GM23338 (cell line): ENCODE measurements at regions not wholly inside any gene's neighbourhood (a gene's known extent, or its start where the extent isn't known, plus 50 kb on each side); places are given as distances from the start of the nearest gene placed in this dataset.

Source experiments
- ATAC-seq: fragments of 200-7000 bp; cut with Tn5 transposase; 3 replicates; pipeline ENCODE4 v1.9.1; 2020
- DNase-seq: peaks from one replicate; pipeline ENCODE4 v3.0.0-alpha.2; 2015; ENCODE audit warnings: low spot score
- H2AFZ ChIP-seq: fragments of 200-600 bp; sonication (generic); 2 replicates; pipeline ENCODE4 v1.8.0; 2016; ENCODE audit warnings: antibody characterized with exemption, mild to moderate bottlenecking, moderate library complexity
- H3F3A ChIP-seq: fragments of 200-600 bp; sonication (generic); replicated peaks from 2 replicates; pipeline ENCODE4 v1.8.0; 2017; ENCODE audit warnings: antibody characterized with exemption, mixed run types, low read depth
- H3K27ac ChIP-seq: fragments of 200-600 bp; sonication (generic); 2 replicates; pipeline ENCODE4 v1.6.1; 2016; ENCODE audit warnings: low read depth
- H3K27me3 ChIP-seq: fragments of 200-600 bp; sonication (generic); 2 replicates; pipeline ENCODE4 v1.8.0; 2016; ENCODE audit warnings: mild to moderate bottlenecking, mixed run types, moderate library complexity; ENCODE audit not compliant: insufficient read depth
- H3K36me3 ChIP-seq: fragments of 200-600 bp; sonication (generic); 2 replicates; pipeline ENCODE4 v1.8.0; 2016; ENCODE audit warnings: mild to moderate bottlenecking; ENCODE audit not compliant: insufficient read depth
- H3K4me1 ChIP-seq: fragments of 200-600 bp; sonication (generic); 2 replicates; pipeline ENCODE4 v1.8.0; 2016; ENCODE audit warnings: mild to moderate bottlenecking, moderate library complexity; ENCODE audit not compliant: insufficient read depth
- H3K4me2 ChIP-seq: fragments of 200-600 bp; sonication (generic); 2 replicates; pipeline ENCODE4 v1.7.1; 2017; ENCODE audit warnings: mixed run types
- H3K4me3 ChIP-seq: fragments of 200-600 bp; sonication (generic); 2 replicates; pipeline ENCODE4 v1.6.1; 2016; ENCODE audit warnings: mixed run types
- H3K79me2 ChIP-seq: fragments of 200-600 bp; sonication (generic); replicated peaks from 2 replicates; pipeline ENCODE4 v1.8.0; 2017; ENCODE audit warnings: mild to moderate bottlenecking; ENCODE audit not compliant: insufficient read depth
- H3K9me2 ChIP-seq: fragments of 200-600 bp; sonication (generic); 2 replicates; pipeline ENCODE4 v1.8.0; 2017; ENCODE audit not compliant: insufficient read depth
- H4K20me1 ChIP-seq: fragments of 200-600 bp; sonication (generic); replicated peaks from 2 replicates; pipeline ENCODE4 v1.8.0; 2017; ENCODE audit warnings: mild to moderate bottlenecking; ENCODE audit not compliant: insufficient read depth
- H3K27ac Mint-ChIP-seq: 2 replicates; pipeline ENCODE4 v1.8.0; 2020; ENCODE audit warnings: inconsistent platforms, mild to moderate bottlenecking, moderate library complexity, mixed read lengths
- H3K27me3 Mint-ChIP-seq: 3 replicates; pipeline ENCODE4 v1.8.0; 2022; ENCODE audit warnings: low read depth, mild to moderate bottlenecking, moderate library complexity, mixed read lengths, inconsistent platforms; ENCODE audit not compliant: insufficient read depth, poor library complexity
- H3K36me3 Mint-ChIP-seq: 3 replicates; pipeline ENCODE4 v1.8.0; 2021; ENCODE audit warnings: low read depth, mild to moderate bottlenecking, inconsistent platforms, moderate library complexity, mixed read lengths
- H3K4me1 Mint-ChIP-seq: 3 replicates; pipeline ENCODE4 v1.8.0; 2020; ENCODE audit warnings: mild to moderate bottlenecking, inconsistent platforms, mixed read lengths
- H3K4me3 Mint-ChIP-seq: 3 replicates; pipeline ENCODE4 v1.8.0; 2021; ENCODE audit warnings: moderate library complexity, mild to moderate bottlenecking, inconsistent platforms, mixed read lengths
- H3K9me3 Mint-ChIP-seq: 3 replicates; pipeline ENCODE4 v1.8.0; 2020; ENCODE audit warnings: moderate library complexity, mild to moderate bottlenecking, inconsistent platforms, mixed read lengths
- CREB1 ChIP-seq: fragments of 250-450 bp; sonication (Bioruptor Pico); IDR thresholded peaks from 2 replicates; pipeline ENCODE4 v1.5.0; 2020; ENCODE audit warnings: low read depth, mild to moderate bottlenecking, moderate library complexity
- CTCF ChIP-seq, 2 experiments: fragments of 200-600 bp in 1 of 2; sonication (generic) in 1 of 2; conservative IDR thresholded peaks; 2 replicates each; pipeline versions ENCODE4 v1.5.1 to v1.6.1; 2016 to 2017; ENCODE audit warnings: antibody characterized with exemption in 2 of 2, low read depth in 2 of 2, mild to moderate bottlenecking in 2 of 2, moderate library complexity in 1 of 2
- EZH2 ChIP-seq: fragments of 200-600 bp; sonication (generic); IDR thresholded peaks from one replicate; pipeline ENCODE4 v1.8.0; 2017; ENCODE audit warnings: antibody characterized with exemption, mild to moderate bottlenecking, low read depth; ENCODE audit not compliant: unreplicated experiment
- EZH2phosphoT487 ChIP-seq: fragments of 200-600 bp; sonication (generic); IDR thresholded peaks from one replicate; pipeline ENCODE4 v1.8.1; 2018; ENCODE audit warnings: antibody characterized with exemption; ENCODE audit not compliant: unreplicated experiment
- JUNB ChIP-seq: IDR thresholded peaks from one replicate; pipeline ENCODE4 v1.6.1; 2016; ENCODE audit warnings: antibody characterized with exemption; ENCODE audit not compliant: unreplicated experiment
- NANOG ChIP-seq: IDR thresholded peaks from 2 replicates; pipeline ENCODE4 v1.6.1; 2016; ENCODE audit warnings: antibody characterized with exemption, borderline replicate concordance
- POLR2AphosphoS5 ChIP-seq: IDR thresholded peaks from 2 replicates; pipeline ENCODE4 v1.6.1; 2016; ENCODE audit warnings: antibody characterized with exemption, low read depth
- REST ChIP-seq: IDR thresholded peaks from one replicate; pipeline ENCODE4 v1.6.1; 2018; ENCODE audit warnings: antibody characterized with exemption; ENCODE audit not compliant: unreplicated experiment
- STAT1 ChIP-seq: IDR thresholded peaks from one replicate; pipeline ENCODE4 v1.6.1; 2016; ENCODE audit warnings: antibody characterized with exemption; ENCODE audit not compliant: unreplicated experiment
- ZNF114 ChIP-seq: fragments of 250-450 bp; sonication (Bioruptor Pico); IDR thresholded peaks from 2 replicates; pipeline ENCODE4 v1.5.0; 2020; ENCODE audit warnings: mild to moderate bottlenecking, moderate library complexity
- ZNF331 ChIP-seq: fragments of 250-450 bp; sonication (Bioruptor Pico); IDR thresholded peaks from 2 replicates; pipeline ENCODE4 v1.5.0; 2020; ENCODE audit warnings: low read depth, mild to moderate bottlenecking, moderate library complexity
- TF ChIP-seq, protein P1 (sequence below): fragments of 250-450 bp; sonication (Bioruptor Pico); IDR thresholded peaks from 2 replicates; pipeline ENCODE4 v1.5.0; 2020; ENCODE audit warnings: mild to moderate bottlenecking, moderate library complexity
- TF ChIP-seq, protein P2 (sequence below): IDR thresholded peaks from 2 replicates; pipeline ENCODE4 v1.6.1; 2016; ENCODE audit warnings: antibody characterized with exemption

GRCh38 chr2:128661311-128661710, 342.6 kb upstream of the HS6ST1 start:
- Histone ChIP-seq H3K9me2 (peaks cover 6% of the 10 kb centered on the region), H3F3A (no peaks in the 10 kb centered on the region), H3K36me3 (no peaks in the 10 kb centered on the region), H3K4me1 (0 out of 2 replicates have a peak, but pooled peaks cover 5% of the 10 kb centered on the region), H3K4me2 (no peak overlapping the region), H3K79me2 (no peaks in the 10 kb centered on the region), H3K4me3 (no peak overlapping the region), H3K27me3 (no peaks in the 10 kb centered on the region), H2AFZ (no peak overlapping the region), H4K20me1 (no peaks in the 10 kb centered on the region), H3K27ac (no peak overlapping the region)
- TF ChIP-seq EZH2: no peak
- no peak for TF ChIP-seq NANOG
- TF ChIP-seq, protein P1, sequence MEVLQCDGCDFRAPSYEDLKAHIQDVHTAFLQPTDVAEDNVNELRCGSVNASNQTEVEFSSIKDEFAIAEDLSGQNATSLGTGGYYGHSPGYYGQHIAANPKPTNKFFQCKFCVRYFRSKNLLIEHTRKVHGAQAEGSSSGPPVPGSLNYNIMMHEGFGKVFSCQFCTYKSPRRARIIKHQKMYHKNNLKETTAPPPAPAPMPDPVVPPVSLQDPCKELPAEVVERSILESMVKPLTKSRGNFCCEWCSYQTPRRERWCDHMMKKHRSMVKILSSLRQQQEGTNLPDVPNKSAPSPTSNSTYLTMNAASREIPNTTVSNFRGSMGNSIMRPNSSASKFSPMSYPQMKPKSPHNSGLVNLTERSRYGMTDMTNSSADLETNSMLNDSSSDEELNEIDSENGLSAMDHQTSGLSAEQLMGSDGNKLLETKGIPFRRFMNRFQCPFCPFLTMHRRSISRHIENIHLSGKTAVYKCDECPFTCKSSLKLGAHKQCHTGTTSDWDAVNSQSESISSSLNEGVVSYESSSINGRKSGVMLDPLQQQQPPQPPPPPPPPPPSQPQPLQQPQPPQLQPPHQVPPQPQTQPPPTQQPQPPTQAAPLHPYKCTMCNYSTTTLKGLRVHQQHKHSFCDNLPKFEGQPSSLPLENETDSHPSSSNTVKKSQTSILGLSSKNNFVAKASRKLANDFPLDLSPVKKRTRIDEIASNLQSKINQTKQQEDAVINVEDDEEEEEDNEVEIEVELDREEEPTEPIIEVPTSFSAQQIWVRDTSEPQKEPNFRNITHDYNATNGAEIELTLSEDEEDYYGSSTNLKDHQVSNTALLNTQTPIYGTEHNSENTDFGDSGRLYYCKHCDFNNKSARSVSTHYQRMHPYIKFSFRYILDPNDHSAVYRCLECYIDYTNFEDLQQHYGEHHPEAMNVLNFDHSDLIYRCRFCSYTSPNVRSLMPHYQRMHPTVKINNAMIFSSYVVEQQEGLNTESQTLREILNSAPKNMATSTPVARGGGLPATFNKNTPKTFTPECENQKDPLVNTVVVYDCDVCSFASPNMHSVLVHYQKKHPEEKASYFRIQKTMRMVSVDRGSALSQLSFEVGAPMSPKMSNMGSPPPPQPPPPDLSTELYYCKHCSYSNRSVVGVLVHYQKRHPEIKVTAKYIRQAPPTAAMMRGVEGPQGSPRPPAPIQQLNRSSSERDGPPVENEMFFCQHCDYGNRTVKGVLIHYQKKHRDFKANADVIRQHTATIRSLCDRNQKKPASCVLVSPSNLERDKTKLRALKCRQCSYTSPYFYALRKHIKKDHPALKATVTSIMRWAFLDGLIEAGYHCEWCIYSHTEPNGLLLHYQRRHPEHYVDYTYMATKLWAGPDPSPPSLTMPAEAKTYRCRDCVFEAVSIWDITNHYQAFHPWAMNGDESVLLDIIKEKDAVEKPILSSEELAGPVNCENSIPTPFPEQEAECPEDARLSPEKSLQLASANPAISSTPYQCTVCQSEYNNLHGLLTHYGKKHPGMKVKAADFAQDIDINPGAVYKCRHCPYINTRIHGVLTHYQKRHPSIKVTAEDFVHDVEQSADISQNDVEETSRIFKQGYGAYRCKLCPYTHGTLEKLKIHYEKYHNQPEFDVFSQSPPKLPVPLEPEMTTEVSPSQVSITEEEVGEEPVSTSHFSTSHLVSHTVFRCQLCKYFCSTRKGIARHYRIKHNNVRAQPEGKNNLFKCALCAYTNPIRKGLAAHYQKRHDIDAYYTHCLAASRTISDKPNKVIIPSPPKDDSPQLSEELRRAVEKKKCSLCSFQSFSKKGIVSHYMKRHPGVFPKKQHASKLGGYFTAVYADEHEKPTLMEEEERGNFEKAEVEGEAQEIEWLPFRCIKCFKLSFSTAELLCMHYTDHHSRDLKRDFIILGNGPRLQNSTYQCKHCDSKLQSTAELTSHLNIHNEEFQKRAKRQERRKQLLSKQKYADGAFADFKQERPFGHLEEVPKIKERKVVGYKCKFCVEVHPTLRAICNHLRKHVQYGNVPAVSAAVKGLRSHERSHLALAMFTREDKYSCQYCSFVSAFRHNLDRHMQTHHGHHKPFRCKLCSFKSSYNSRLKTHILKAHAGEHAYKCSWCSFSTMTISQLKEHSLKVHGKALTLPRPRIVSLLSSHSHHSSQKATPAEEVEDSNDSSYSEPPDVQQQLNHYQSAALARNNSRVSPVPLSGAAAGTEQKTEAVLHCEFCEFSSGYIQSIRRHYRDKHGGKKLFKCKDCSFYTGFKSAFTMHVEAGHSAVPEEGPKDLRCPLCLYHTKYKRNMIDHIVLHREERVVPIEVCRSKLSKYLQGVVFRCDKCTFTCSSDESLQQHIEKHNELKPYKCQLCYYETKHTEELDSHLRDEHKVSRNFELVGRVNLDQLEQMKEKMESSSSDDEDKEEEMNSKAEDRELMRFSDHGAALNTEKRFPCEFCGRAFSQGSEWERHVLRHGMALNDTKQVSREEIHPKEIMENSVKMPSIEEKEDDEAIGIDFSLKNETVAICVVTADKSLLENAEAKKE (CRISPR knock-in tag): no peak
- TF ChIP-seq, protein P2, sequence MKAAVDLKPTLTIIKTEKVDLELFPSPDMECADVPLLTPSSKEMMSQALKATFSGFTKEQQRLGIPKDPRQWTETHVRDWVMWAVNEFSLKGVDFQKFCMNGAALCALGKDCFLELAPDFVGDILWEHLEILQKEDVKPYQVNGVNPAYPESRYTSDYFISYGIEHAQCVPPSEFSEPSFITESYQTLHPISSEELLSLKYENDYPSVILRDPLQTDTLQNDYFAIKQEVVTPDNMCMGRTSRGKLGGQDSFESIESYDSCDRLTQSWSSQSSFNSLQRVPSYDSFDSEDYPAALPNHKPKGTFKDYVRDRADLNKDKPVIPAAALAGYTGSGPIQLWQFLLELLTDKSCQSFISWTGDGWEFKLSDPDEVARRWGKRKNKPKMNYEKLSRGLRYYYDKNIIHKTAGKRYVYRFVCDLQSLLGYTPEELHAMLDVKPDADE: no peak
- TF ChIP-seq JUNB: no peak
- TF ChIP-seq POLR2AphosphoS5: no peak
- no peak for TF ChIP-seq EZH2phosphoT487
- no peak for TF ChIP-seq CREB1 (CRISPR knock-in tag)
- TF ChIP-seq CTCF (conservative IDR thresholded peaks at IDR 0.05; ENCODE audit: low read depth in 2 of 2): no peak
- no peak for TF ChIP-seq ZNF114 (CRISPR knock-in tag)
- TF ChIP-seq ZNF331 (CRISPR knock-in tag): no peak
- no peak for TF ChIP-seq STAT1
- no peak for TF ChIP-seq REST
- peaks cover 4% of the 10 kb centered on the region; the same call in 1 of the 3 replicates for H3K9me3 Mint-ChIP-seq
- peaks cover 6% of the 10 kb centered on the region; the same call in 2 of the 3 replicates for H3K36me3 Mint-ChIP-seq
- ATAC-seq (no peak), DNase-seq (no peak)
- no peak overlapping the region for H3K4me3 Mint-ChIP-seq
- peaks cover 9% of the 10 kb centered on the region for H3K27me3 Mint-ChIP-seq
- H3K27ac Mint-ChIP-seq: no peak overlapping the region
- peaks cover 13% of the 10 kb centered on the region for H3K4me1 Mint-ChIP-seq
